ENCODE measurements at regions not wholly inside any gene's neighbourhood (a gene's known extent, or its start where the extent isn't known, plus 50 kb on each side); places are given as distances from the start of the nearest gene placed in this dataset.

DNA sequence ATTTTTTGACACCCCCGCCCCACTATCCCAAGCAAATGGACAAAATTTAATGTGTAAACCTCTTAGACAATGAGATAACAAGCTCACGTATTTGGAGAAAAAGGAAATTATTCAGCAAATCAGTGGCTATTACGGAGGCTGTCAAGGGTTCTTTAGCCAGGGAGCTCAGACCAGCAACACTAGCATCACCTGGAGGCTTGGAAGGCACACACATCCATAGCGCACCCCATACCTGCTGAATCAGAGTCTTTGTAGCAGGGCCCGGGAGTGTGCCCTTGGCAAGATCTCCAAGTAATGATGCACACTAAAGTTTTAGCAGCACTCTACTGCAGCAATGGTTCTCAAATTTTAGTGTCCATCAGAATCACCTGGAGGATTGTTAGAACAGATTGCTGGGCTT lies 223.2 kb upstream of the BTBD3 start (continued):
- TF ChIP-seq, protein P1, sequence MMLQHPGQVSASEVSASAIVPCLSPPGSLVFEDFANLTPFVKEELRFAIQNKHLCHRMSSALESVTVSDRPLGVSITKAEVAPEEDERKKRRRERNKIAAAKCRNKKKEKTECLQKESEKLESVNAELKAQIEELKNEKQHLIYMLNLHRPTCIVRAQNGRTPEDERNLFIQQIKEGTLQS (IDR thresholded peaks at IDR 0.05; ENCODE audit: borderline replicate concordance, extremely low read depth, low read depth, low read length), result no peak
- TF ChIP-seq GABPA (IDR thresholded peaks at IDR 0.05; ENCODE audit: low read depth), result no peak

DNA sequence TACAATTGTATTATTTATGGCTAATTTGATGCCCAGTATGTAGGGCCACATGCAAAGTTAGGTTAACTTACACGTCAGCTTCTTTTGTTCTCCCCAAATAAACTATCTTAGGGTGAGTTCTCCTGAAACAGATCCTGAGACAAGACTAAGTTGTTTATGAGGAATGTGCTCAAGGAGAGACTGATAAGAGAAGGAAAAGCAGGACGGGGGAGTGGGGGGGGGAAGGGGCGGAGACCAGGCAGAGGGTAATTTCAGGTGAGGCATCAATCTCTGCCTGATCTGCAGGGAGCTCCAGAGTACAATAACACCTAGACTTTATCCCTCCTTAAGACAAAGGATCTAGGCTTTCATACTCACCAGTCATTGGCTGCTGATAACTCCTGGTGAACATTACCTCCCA lies 220.6 kb upstream of the BTBD3 start:
- Histone ChIP-seq H3K4me3 (no peak overlapping the region), H3K9me3 (replicated peaks; ENCODE audit: control insufficient read depth, insufficient read depth, low read length) (no peaks in the 10 kb centered on the region), H4K20me1 (ENCODE audit: control insufficient read depth, insufficient read depth) (no peaks in the 10 kb centered on the region), H2AFZ (ENCODE audit: control insufficient read depth, low read depth, low read length) (no peak overlapping the region), H3K27ac (ENCODE audit: control insufficient read depth, insufficient read depth) (no peak overlapping the region), H3K4me1 (ENCODE audit: control insufficient read depth, insufficient read depth, low read length) (no peaks in the 10 kb centered on the region), H3K79me2 (ENCODE audit: control insufficient read depth, insufficient read depth, low read length) (no peaks in the 10 kb centered on the region), H3K9ac (ENCODE audit: control insufficient read depth, insufficient read depth, low read length) (no peak overlapping the region), H3K27me3 (replicated peaks in 1 of 2; ENCODE audit: control insufficient read depth in 2 of 2, insufficient read depth in 2 of 2, low read length in 1 of 2) (no peaks in the 10 kb centered on the region), H3K4me2 (ENCODE audit: control insufficient read depth, insufficient read depth) (no peak overlapping the region), H3K36me3 (ENCODE audit: control insufficient read depth in 2 of 2, insufficient read depth in 2 of 2, low read length in 1 of 2) (no peaks in the 10 kb centered on the region)
- ChIA-PET RAD21 (ENCODE audit: unreplicated experiment) (no interaction called here), SMC1A (ENCODE audit: uncharacterized antibody, unreplicated experiment) (no interaction called here), POLR2A (interaction anchor here (0.5 kb wide), 1 partner anchor 460 kb away, joined by 4 read pairs; no protein-coding TSS in a partner anchor), CTCF (interaction anchor here (1.5 kb wide), 1 partner anchor 8 kb away, joined by 6 read pairs; no protein-coding TSS in a partner anchor)
- ATAC-seq (no peak), DNase-seq (ENCODE audit: low read depth, low spot score) (no peak), FAIRE-seq (no peak)
- intact Hi-C loops (cut with micrococcal nuclease; ENCODE audit: unreplicated experiment), result no loop called here
- 37% methylated on average over 3 of the region's 3 CpGs for WGBS (ENCODE audit: insufficient coverage, insufficient replicate concordance, low lambda C conversion rate, missing lambda C conversion rate)
- TF ChIP-seq, protein P2, sequence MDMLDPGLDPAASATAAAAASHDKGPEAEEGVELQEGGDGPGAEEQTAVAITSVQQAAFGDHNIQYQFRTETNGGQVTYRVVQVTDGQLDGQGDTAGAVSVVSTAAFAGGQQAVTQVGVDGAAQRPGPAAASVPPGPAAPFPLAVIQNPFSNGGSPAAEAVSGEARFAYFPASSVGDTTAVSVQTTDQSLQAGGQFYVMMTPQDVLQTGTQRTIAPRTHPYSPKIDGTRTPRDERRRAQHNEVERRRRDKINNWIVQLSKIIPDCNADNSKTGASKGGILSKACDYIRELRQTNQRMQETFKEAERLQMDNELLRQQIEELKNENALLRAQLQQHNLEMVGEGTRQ (IDR thresholded peaks at IDR 0.05; ENCODE audit: borderline replicate concordance, low read depth, low read length), result no peak
- TF ChIP-seq MEF2A (IDR thresholded peaks at IDR 0.05; ENCODE audit: insufficient read depth, low read depth, low read length), result no peak
- TF ChIP-seq, protein P3, sequence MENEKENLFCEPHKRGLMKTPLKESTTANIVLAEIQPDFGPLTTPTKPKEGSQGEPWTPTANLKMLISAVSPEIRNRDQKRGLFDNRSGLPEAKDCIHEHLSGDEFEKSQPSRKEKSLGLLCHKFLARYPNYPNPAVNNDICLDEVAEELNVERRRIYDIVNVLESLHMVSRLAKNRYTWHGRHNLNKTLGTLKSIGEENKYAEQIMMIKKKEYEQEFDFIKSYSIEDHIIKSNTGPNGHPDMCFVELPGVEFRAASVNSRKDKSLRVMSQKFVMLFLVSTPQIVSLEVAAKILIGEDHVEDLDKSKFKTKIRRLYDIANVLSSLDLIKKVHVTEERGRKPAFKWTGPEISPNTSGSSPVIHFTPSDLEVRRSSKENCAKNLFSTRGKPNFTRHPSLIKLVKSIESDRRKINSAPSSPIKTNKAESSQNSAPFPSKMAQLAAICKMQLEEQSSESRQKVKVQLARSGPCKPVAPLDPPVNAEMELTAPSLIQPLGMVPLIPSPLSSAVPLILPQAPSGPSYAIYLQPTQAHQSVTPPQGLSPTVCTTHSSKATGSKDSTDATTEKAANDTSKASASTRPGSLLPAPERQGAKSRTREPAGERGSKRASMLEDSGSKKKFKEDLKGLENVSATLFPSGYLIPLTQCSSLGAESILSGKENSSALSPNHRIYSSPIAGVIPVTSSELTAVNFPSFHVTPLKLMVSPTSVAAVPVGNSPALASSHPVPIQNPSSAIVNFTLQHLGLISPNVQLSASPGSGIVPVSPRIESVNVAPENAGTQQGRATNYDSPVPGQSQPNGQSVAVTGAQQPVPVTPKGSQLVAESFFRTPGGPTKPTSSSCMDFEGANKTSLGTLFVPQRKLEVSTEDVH (IDR thresholded peaks at IDR 0.05; ENCODE audit: low read depth, partially characterized antibody), result no peak
- TF ChIP-seq CEBPB (IDR thresholded peaks at IDR 0.05; ENCODE audit: borderline replicate concordance in 1 of 2, low read depth in 2 of 2, low read length in 2 of 2), result no peak
- no peak for TF ChIP-seq FOXK2 (IDR thresholded peaks at IDR 0.05)
- no peak for TF ChIP-seq RUNX3 (IDR thresholded peaks at IDR 0.05; ENCODE audit: low read length)
- TF ChIP-seq, protein P4, sequence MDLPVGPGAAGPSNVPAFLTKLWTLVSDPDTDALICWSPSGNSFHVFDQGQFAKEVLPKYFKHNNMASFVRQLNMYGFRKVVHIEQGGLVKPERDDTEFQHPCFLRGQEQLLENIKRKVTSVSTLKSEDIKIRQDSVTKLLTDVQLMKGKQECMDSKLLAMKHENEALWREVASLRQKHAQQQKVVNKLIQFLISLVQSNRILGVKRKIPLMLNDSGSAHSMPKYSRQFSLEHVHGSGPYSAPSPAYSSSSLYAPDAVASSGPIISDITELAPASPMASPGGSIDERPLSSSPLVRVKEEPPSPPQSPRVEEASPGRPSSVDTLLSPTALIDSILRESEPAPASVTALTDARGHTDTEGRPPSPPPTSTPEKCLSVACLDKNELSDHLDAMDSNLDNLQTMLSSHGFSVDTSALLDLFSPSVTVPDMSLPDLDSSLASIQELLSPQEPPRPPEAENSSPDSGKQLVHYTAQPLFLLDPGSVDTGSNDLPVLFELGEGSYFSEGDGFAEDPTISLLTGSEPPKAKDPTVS (IDR thresholded peaks at IDR 0.05; ENCODE audit: low read depth, low read length), result no peak
- TF ChIP-seq MYB (IDR thresholded peaks at IDR 0.05; ENCODE audit: borderline replicate concordance, low read depth, low read length), result no peak
- no peak for TF ChIP-seq BRCA1 (IDR thresholded peaks at IDR 0.05; ENCODE audit: low read depth, low read length)
- TF ChIP-seq RELA (IDR thresholded peaks at IDR 0.05; ENCODE audit: borderline replicate concordance, partially characterized antibody), result no peak
- no peak for TF ChIP-seq SPI1 (IDR thresholded peaks at IDR 0.05; ENCODE audit: borderline replicate concordance, insufficient read depth, low read depth, low read length)
- no peak for TF ChIP-seq TCF3 (IDR thresholded peaks at IDR 0.05; ENCODE audit: borderline replicate concordance, insufficient read depth, low read depth, low read length)
- TF ChIP-seq POLR2AphosphoS2 (IDR thresholded peaks at IDR 0.05; ENCODE audit: low read depth, low read length), result no peak
- TF ChIP-seq POLR2A (IDR thresholded peaks at IDR 0.05; ENCODE audit: low read depth, low read length), result no peak
- TF ChIP-seq IKZF1 (conservative IDR thresholded peaks at IDR 0.05), result no peak
- TF ChIP-seq ZZZ3 (IDR thresholded peaks at IDR 0.05; ENCODE audit: control insufficient read depth, insufficient read length, low read depth), result no peak
- no TSS peak for BruUV-seq (replicated peaks)
- in situ Hi-C loops (cut with MboI), result no loop called here

Data from GM12878 (cell line).